Stimulated activated CD4-positive, alpha-beta T cell treated with anti-CD3 and anti-CD28 coated beads, Interleukin-15, amount 100 ng/mL, for 1 hour (primary cell): ENCODE measurements at regions not wholly inside any gene's neighbourhood (a gene's known extent, or its start where the extent isn't known, plus 50 kb on each side); places are given as distances from the start of the nearest gene placed in this dataset.

Experiments
- DNase-seq, 2 donors: peaks; one replicate each; pipeline ENCODE4 v3.0.0-alpha.2; 2020; ENCODE audit warnings: low read depth in 1 of 2, low spot score in 1 of 2

DNA sequence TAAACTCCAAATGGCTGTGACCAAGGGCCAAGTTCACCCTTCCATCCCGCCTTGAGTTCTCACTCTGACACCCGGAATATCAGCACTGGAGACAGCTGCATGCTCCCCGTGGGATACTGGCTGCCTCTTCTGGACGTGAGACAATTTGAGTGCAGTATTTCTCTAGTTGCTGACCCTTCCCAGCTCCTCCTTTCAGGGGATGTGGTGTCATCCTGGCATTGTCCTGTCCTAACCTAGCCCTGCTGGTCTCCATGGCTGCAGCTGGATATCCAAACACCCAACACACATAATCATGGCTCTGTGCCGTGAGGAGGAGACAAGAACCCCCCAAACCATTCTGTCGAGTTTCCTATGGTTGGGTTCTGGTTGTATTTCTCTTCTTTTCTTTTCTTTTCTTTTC, 82.6 kb downstream of the PAX1 start:
- no peak for DNase-seq

DNA sequence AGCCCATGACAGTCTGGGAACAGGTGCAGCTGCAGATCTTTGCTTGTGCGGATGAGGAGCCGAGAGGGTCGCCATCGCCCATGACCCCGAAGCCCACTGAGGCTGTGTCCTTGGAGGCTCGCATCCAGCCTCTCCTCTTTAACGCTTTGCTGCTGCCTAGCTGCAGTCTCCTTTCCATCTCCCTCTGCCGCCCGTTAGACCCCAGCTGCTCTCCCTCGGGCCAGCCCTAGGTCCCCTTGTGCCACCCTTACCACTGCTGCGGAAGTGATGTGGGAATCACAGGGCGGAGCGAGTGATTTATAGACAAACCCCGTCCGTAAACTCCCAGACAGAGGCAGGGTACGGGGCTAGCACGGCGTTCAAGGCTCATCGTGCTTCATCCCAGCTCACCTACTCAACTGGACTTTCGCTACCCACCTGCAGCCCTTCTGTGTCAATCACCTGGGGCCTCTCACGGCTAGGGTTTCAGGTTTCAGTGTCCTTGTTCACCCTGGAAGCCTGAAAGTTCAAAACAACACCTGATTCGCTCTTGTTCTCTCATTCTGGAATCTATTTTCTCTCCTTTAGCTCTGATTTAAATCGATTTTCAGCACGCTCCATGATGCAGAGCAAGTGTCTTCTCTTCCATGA, 76.1 kb downstream of the PAX1 start:
- no peak for DNase-seq

DNA sequence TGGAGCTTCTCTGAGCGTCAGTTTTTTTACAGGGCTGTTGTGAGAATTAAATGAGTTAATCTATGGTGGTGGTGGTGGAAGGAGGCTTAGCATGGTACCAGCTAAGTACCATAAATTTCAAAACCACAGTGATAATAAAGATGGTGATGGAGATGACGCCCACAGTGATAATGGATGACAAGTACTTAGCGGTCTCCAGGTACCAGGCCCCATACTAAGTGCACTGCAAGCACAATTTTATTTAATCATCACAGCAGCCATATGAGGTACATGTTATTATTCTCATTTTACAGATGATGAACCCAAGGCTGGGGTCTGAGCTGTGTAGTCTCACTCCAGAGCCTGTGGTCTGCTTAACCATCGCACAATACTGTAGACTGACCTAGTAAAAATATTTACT, 75.1 kb downstream of the PAX1 start:
- DNase-seq: no peak
